ENCODE measurements at regions not wholly inside any gene's neighbourhood (a gene's known extent, or its start where the extent isn't known, plus 50 kb on each side); places are given as distances from the start of the nearest gene placed in this dataset.

GRCh38 chr3:135898774-135899173, 66.8 kb upstream of the PPP2R3A start:
- ChIA-PET POLR2A (no interaction called here), CTCF (interaction anchor here (1.5 to 2.3 kb wide), 2 partner anchors 11 to 1298 kb away, joined by 4 to 9 read pairs; no protein-coding TSS in a partner anchor)
- TF ChIP-seq CTCF (IDR thresholded peaks at IDR 0.05; ENCODE audit: control extremely low read depth, extremely low read depth, low read depth, missing control alignments): no peak
- DNase-seq (ENCODE audit: extremely low spot score): no peak

GRCh38 chr3:135905058-135905724, 60.3 kb upstream of the PPP2R3A start:
- ChIA-PET CTCF (interaction anchor here (1.1 to 2.3 kb wide), 4 partner anchors 15 to 1304 kb away, joined by 3 to 6 read pairs (median 3); no protein-coding TSS in a partner anchor), POLR2A (no interaction called here)
- no peak for TF ChIP-seq CTCF (IDR thresholded peaks at IDR 0.05; ENCODE audit: control extremely low read depth, extremely low read depth, low read depth, missing control alignments)
- no peak for DNase-seq (ENCODE audit: extremely low spot score)

GRCh38 chr3:135907422-135908165, 57.9 kb upstream of the PPP2R3A start:
- CTCF ChIA-PET: interaction anchor here (1.4 kb wide), 1 partner anchor 15 kb away, joined by 5 read pairs; no protein-coding TSS in a partner anchor
- DNase-seq (ENCODE audit: extremely low spot score): no peak
- POLR2A ChIA-PET: no interaction called here
- no peak for TF ChIP-seq CTCF (IDR thresholded peaks at IDR 0.05; ENCODE audit: control extremely low read depth, extremely low read depth, low read depth, missing control alignments)

GRCh38 chr3:135908225-135908624, 57.3 kb upstream of the PPP2R3A start:
- no peak for DNase-seq (ENCODE audit: extremely low spot score)
- no peak for TF ChIP-seq CTCF (IDR thresholded peaks at IDR 0.05; ENCODE audit: control extremely low read depth, extremely low read depth, low read depth, missing control alignments)
- POLR2A ChIA-PET: no interaction called here
- CTCF ChIA-PET: no interaction called here

GRCh38 chr3:135908737-135909136, 56.8 kb upstream of the PPP2R3A start:
- ChIA-PET CTCF (no interaction called here), POLR2A (no interaction called here)
- no peak for TF ChIP-seq CTCF (IDR thresholded peaks at IDR 0.05; ENCODE audit: control extremely low read depth, extremely low read depth, low read depth, missing control alignments)
- DNase-seq (ENCODE audit: extremely low spot score): no peak

- CTCF ChIA-PET: no interaction called here
- no peak for DNase-seq (ENCODE audit: extremely low spot score)
- TF ChIP-seq CTCF (IDR thresholded peaks at IDR 0.05; ENCODE audit: control extremely low read depth, extremely low read depth, low read depth, missing control alignments): no peak
- POLR2A ChIA-PET: no interaction called here
Measured at GRCh38 chr3:135911110-135911509, 54.4 kb upstream of the PPP2R3A start.
